HG03521 (cell line): ENCODE measurements at regions not wholly inside any gene's neighbourhood (a gene's known extent, or its start where the extent isn't known, plus 50 kb on each side); places are given as distances from the start of the nearest gene placed in this dataset.

Experiments used
- ATAC-seq: cut with Tn5 transposase; IDR thresholded peaks from one replicate; pipeline ENCODE4 v1.9.1; 2021; ENCODE audit warnings: mild to moderate bottlenecking, moderate library complexity; ENCODE audit not compliant: unreplicated experiment

DNA sequence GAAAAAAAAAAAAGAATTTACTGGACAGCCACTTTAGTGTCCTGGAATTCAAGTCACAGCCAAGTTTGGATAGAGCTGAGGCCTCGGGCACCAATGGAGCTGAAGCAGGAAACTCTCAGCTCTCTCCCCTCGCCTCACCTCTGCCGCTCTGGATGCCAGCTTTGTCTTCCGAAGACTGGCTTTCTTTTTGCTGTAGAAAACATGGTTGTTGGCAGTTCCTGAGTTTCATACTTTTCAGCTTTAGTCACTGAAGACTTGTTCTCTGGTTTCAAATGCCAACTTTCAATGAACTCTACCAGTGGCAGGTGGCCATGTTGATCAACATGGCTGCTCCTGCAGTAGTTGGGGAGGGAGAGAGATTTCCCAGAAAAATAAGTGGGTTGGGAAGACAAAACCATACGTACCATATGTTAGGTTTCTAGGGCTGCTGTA lies 142.2 kb downstream of the SNX18 start:
- ATAC-seq, result no peak

DNA sequence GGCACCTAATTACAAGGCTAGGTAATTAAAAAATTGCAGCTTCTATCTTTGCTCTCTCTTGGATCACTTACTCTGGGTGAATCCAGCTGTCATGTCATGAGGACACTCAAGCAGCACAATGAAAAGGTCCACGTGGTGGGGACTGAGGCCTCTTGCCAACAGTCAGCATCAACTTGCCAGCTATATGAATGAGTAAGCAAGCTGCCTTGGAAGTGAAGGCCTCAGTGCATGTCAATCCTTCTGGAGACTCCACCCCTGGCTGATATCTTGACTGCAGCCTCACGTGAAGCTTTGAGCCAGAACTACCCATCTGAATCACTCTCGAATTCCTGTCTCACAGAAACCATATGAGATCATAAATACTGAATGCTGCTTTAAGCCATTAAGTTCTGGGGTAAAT lies 140.5 kb downstream of the SNX18 start:
- no peak for ATAC-seq

DNA sequence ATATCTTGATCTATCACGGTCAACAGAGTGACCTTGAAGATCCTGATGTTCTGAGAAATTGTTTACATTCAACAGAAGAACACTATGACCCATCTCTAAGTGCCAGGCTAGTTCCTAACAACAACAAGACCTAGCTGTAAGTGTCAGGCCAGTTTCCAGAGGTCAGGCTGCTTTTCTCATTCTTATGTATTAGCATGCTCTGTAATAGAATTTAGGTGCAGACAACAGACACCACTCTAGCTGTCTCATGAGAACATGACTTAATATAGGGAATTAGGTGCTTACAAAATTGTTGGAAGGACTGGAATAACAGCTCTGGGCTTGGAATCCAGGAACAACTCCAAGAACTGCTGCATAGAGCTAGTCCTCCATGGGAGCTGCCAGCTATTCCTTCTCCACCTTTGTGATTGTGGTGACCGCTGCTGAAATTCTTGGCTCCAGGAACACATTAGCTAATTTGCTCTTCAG lies 138.7 kb downstream of the SNX18 start:
- ATAC-seq, result no peak

DNA sequence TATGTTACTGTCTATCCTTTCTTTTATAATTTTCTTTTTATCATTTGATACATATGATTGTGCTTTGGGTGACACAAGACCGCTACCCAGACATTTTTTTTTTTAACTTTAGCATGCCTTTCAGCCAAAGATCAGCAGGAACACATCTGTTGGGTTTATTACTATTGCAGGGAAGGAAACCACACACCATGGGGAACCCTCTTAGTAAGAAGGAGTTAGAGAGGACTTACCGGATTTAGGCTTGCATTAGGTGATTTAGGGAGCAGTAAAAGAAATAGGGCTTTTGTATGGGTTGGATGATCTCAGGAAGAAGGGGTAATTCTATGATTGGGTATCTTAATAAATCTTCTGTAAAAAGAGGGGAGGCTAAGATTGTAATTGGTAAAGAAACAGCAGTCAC lies 138.2 kb downstream of the SNX18 start:
- no peak for ATAC-seq

DNA sequence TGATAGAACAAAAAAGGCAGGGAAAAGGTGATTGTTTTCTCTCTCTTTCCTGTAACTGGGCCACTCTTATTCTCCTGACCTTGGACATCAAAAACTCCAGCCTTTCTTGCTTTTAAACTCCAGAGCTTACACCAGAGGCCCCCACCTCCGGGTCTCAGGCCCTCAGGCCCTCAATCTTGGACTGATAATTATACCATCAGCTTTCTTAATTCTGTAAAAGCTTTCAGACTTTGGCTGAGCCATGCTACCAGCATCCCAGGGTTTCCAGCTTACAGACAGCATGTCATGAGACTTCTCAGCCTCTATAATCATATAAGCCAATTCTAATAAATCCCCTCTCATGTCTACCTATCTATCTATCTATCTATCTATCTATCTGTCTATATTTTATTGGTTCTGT lies 137.7 kb downstream of the SNX18 start:
- ATAC-seq, result no peak

DNA sequence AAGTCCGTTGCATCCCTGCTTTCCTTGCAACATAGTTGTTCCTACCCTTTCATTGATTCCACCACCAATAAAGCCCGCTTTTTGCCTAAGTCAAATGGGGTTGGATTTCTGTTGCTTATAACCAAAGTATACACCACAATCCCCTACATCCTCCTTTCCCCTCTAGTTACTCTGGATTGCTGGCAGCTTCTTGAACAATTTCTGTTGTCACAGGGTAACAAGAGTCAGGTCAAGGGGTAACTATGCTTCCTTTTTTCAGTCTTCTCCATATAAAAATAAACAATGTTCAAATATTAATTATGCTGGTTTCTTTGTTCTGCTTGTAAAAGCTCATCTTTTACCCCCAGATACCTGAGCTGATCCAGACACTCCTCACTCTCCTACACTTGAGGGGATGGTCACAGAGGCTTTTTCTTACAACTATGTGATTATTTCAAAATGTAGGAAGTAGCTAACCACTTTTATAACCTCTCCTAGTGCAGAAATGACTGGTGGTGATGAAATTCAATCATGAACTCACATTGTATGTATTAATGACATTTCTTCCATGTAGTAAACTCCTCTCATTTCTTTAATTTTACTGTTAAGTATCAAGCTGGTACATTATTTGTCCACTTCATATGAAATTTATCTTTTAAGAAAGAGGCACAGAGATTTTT lies 136.5 kb downstream of the SNX18 start:
- no peak for ATAC-seq

DNA sequence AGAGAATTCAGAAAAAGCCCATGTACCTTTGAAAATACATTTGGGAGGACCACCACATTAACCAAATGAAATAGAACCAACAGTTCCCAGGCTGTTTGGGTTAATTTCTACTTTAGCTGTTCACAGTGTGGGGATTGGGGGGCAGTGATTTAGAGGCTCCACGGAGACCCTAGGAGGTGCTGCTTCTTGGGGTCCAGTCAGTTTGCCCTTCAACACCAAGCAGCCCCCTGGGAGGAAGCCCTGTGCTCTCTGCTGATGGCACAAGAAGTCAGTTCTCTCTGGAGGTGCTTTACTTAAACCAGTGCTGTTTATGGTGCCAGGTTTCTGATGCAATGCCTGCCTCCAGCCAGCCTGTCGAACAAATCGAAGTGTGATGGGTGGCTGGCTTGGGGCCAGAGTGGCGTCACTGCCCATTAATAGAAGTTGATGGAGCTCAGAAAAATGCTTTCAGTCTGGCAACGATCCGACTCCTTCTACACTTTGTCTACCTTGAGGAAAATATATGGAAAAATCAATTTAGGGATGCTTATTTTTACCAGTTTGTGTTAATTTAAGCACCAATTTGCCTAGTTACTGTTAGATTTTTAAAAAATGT lies 134.0 kb downstream of the SNX18 start:
- ATAC-seq, result no peak

DNA sequence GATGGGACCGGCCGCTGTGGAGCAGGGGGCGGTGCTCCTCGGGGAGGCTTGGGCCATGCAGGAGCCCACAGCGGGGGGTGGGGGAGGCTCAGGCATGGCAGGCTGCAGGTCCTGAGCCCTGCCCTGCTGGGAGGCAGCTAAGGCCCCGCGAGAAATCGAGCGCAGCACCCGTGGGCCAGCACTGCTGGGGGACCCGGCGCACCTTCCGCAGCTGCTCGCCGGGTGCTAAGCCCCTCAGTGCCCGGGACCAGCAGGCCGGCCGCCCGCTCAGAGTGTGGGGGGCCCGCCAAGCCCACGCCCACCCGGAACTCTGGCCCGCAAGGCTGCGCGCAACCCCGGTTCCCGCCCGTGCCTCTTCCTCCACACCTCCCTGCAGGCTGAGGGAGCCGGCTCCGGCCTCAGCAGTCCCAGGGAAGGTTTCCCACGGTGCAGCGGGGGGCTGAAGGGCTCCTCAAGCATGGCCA lies 131.5 kb downstream of the SNX18 start:
- no peak for ATAC-seq

DNA sequence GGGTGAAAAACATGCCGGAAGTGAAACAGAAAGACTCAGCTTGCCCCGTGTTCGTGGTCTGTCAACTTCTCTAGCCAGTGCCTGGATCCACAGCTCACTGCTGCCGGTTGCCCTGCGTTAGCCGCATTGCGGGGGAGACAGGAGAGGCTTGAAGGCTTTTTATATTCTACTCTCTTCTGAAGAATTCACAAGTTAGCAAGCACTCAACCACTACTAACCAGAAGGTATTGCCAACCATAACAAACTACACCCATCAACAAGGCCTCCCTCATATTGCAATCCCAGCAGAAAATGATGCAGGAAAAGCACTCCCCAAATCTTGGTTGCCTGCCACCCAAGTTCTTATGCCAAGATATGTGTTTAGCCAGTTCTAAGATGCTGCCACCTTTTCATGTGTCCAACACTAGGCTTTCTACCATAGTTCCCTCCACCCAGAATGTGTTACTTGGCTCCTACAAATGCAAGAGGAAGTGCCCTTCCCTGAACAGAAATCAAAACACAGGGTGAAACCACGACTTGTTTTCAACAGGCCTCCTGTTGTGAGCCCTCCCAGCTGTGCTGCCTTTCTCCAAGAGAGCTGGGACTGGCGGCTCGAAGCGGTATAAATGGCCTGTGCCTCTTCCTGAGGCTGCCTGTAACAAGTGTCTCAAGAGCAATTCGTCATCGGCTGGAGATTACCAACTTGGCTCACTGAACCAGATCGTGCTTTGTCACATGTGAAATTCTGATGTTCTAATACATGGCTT lies 129.0 kb downstream of the SNX18 start:
- peak; percentile 92 for ATAC-seq

DNA sequence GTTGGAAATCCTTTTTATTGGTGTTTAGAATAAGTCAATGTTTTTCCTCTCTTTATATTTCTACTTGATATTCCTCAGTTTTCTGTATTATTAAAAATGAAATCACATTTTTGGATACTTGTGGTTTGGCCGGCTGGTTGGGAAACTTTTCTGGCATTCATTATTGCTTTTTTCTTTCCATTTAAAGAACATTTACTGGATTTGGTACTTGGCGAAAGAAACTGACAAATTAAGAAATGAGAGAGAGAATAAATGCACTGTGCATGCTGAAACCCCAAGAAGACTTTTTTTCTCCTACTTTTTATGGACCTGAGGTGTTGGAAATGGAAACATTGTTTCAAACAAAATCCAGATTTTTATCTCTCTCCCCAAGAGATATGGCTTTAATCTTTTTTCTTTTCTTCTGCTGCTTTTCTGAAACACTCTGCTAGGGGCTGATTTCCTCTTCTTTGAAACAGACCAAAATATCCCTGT lies 128.4 kb downstream of the SNX18 start:
- ATAC-seq, result no peak

DNA sequence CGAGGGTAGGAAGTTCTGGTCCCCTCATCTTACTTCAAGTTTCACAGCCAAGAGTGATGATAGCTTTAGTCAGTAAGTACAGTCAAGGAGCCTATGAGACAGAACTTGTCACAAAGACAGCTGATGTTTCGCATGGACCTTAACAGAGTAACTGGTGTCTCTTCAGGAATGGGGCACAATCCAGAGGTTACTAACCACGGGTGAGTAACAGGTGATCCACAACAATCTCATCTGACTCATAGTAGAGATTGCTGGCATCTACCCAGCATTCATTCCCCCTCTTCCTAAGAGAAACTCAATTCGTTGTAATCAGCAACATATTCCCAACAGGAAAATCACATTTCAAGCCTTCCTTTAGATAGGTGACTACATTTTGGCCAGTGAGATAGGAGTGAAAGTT lies 126.7 kb downstream of the SNX18 start:
- ATAC-seq, result no peak

DNA sequence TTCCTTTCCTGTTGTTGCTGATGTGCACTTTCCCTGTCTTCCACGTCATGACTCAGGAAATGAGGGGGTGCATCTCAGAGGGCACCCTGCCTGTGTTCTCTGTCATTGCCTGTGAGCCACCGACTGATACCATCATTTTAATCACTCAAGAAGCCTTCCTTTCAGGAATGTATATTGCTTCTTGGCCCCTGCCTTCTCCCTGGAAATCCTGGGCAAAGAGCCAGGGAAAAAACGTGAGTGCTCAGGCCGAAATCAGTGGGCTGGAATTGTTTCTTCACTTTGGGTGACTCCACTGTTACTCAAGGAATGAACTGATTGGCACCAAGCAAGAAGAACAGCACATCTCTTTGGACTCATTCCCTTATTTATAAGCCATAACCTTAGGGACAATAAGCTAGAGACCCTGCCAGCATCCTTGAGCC lies 126.1 kb downstream of the SNX18 start:
- no peak for ATAC-seq

DNA sequence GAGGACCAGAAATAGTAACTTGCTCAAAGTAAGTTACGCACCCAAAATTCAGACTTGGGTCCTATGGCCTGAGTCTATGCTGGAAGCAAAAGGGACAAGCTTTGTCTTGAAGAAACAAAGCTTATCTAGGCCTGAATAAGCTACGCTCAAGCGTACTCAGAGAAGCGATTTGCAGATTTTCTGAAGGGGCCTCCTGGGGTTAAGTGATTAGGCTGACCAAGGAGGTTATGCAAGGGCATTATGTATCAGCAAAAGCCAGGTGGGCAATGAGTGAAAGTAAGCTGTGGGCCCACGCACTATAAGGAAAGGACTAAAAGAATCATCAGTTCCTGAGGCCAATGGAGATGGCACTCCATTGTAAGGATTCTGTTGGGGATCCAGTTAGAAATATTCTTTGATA lies 122.1 kb downstream of the SNX18 start:
- ATAC-seq, result no peak

DNA sequence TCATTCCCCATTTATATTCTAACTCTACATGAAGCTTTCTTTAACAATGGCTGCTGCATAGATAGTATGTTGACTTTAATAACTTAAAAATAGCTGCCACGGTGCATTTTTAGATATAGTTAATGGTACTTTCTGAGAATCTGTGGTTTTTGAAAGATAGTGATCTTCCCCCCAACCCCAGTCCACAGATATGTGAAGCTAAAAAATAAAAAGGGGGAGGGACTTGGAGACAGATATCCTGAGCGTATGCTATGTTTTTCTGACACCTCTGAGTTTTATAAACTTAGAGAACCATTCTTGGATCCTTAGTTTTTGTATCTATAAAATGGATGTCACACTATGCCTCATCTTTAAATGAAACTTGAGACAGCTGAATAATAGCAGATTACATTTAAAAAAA lies 120.5 kb downstream of the SNX18 start:
- ATAC-seq, result no peak

DNA sequence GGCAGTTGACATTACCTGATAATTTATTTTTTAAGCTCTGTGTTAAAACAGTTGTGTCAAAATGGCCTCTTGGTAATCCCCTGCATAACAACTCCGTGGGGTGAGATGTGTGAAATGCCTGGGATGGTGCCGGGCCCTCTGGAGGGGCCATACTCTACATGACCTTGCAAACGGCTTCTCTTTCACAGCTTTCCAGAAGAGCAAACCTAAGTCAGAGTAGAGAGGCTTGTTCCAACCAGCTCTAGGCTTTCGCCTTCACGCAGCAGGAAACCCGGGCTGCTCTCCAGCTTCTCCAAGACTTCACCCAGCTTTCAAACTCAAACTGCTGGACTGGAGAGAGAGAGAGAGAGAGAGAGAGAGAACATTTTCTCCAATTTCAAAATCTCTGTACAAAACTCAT lies 120.1 kb downstream of the SNX18 start:
- ATAC-seq, result no peak

DNA sequence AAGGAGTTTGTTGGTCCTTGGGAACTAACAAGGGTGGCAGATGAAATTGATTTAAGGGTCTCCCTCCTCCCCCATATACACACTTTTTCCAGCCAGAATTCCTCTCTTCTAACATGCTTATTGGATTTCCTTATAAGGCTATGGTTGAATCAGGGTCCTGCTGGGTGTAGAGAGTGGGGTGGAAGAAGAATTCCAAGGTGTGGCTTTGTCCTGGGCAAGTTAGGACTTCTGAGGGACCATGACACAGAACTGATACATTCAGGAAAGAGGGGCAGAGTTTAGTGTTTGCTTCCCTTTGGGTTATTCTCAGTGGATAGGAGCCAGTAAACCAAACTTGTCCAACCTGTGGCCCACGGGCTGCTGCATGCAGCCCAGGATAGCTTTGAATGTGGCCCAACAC lies 116.5 kb downstream of the SNX18 start:
- ATAC-seq, result no peak

DNA sequence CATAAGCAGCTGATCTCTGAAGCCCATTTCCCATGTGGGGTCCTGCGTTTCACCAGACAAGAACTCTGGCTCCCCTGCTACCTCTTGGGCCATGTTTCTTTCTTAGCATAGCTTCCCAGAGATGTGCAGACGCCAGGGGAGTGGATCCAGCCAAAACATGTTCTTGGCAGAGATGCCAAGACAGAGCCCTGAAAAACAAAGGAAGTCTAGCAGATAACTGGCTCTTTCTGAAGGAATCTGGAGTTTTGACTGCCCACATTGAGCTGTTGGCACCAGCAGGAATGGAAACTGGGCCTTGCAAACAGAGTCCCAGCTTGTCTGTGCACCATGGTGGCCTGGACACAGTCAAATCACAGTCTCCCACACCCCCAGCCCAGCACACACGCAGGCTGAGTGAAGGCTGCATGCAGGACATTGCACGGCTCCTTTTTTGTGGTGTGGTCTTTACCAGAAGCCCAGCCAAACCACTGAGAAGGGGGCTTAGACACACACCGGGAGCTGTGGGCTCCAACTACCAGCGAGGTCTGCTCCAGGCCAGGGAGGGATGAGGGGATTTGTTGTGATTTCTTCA lies 114.7 kb downstream of the SNX18 start:
- no peak for ATAC-seq

DNA sequence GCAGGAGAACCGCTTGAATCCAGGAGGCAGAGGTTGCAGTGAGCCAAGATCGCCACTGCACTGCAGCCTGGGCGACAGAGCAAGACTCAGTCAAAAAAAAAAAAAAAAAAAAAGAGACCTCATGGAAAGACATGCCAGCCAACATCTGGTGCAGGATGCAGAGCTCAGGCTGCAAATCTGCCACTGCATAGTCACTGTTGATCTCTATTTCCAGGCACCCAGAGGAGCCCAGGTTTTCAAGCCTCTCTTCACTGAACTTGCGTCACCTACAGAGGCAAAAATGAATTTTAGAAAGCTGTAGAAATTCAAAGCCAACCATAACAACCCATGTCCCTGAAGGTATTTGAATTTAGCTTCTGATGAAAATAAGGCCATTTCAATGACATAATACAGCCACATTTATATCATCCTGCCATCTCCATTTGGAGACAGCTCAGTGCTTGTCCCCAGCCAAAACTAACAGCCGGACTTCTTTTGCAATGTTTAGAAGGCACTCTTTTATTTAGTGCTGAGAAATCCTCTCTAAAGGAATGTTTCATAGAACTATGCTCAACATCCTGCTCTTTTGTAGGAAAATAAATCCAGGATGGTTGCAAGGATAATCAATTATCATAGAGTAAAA lies 113.3 kb downstream of the SNX18 start:
- no peak for ATAC-seq

DNA sequence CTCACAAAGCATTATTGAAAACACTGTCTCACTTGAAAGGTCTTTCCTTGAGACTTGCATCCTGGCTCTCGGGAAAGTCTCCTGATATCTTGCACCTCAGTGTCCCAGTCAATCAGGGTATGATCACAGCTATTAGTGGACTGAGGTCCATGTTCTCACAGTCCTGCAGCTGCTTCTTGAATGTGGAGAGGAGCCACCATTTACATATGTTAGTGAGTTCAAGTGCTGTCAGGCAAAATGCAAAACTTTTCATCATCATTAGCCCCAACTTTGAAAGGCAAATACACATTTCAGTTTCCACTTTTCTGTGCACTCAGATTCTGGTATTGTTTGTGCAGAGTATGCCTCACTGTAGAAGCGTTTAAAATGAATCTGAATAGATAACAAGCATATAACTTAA lies 111.6 kb downstream of the SNX18 start:
- no peak for ATAC-seq

DNA sequence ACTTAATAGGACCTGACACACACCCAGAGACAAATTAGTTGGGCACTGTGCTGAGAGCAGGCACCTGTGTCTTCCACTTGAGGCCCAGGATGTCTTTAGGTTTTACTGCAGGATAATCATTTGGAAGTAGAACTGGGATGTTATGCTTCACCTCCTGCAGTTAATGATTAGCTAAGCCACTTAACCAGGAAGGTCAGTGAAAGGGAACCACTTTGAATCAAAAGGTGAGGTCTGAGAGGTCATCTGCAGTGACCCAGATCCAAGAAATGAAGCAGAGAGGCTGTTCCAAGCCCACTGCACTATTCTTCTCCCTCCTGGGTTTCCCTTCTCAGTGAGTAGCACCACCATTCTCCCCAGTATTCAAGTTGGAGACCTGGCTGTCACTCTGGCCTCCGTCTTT lies 110.5 kb downstream of the SNX18 start:
- ATAC-seq, result no peak

DNA sequence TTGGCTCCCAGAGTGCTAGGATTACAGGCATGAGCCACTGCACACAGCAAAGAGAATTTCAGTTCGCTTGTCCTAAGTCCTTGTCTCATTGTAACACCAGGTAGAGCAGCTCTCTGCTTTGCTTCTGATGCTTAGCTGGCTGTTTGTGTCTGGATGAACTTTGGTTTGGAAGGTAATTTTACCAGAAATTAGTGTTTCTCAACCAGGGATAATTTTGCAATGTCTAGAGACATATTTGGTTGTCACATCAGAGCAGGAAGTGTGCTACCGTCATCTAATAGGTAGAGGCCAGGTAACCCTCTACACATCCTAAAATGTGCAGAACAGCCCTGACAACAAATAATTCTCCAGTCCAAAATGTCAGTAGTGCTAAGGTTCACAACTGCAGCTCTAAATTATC lies 108.8 kb downstream of the SNX18 start:
- no peak for ATAC-seq
